GM19025 (cell line): ENCODE measurements at regions not wholly inside any gene's neighbourhood (a gene's known extent, or its start where the extent isn't known, plus 50 kb on each side); places are given as distances from the start of the nearest gene placed in this dataset.
"Not testable (repeated sequence)": the region's sequence is repeated elsewhere in the genome, so short reads cannot be mapped to it uniquely, and the experiment has no call there.

ENCODE experiments used
- ATAC-seq: cut with Tn5 transposase; IDR thresholded peaks from one replicate; pipeline ENCODE4 v1.9.1; 2021; ENCODE audit warnings: mild to moderate bottlenecking, low read depth, moderate library complexity; ENCODE audit not compliant: unreplicated experiment

DNA sequence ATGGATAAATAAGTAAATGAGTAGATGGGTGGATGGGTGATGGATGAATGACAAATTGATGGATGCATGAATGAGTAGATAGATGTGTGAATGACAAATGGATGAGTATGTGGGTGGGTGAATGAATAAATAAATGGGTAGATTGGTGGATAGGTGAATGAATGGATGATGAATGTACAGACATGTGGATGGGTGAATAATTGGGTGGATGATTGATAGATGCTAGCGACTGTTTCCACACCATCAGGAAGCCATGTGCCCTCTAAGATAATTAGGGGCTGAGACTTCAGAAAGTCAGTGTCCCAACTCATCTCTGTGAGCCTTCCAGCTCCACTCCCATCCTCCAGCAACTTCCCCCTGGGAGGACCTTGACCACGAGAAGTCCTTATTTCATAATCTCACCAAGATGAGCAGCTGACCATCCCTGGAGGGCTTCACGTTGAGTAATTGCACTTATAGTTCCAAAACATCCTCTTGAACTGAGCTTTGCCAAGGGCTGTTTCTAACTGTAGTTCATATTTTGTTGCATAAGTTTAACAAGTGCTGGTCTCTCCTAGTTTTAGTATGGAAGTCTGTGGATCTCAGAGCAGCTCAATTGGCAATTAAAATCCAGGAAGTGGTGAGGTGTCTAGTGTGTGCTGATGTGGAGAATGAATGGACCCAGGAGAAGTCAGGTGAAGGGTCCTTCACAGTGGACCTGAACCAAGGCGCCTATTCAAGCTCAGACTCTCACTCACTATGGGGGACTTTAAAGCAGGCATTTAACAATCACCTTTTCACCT, 295.7 kb downstream of the ADGRD1 start:
- no peak for ATAC-seq

GRCh38 chr12:131250028-131250950, 296.6 kb downstream of the ADGRD1 start:
- ATAC-seq, result no peak

DNA sequence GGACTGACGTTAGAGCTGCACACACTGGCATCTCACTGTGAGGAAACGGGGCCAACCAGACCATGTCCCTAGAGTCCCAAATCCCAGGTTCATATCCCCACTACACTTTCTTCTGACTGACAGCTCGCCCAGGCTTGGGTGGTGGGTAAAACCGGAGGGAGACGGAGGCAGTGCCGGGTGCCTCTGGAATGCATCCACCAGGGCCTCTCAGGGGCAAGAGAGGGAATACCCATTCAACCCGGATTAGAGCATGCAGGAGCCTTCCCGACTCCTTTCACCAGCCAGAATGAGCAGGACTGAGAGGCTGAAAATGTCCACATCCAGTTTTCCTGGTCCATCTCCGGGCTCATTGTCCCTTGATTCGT, 297.2 kb downstream of the ADGRD1 start:
- ATAC-seq, result no peak

DNA sequence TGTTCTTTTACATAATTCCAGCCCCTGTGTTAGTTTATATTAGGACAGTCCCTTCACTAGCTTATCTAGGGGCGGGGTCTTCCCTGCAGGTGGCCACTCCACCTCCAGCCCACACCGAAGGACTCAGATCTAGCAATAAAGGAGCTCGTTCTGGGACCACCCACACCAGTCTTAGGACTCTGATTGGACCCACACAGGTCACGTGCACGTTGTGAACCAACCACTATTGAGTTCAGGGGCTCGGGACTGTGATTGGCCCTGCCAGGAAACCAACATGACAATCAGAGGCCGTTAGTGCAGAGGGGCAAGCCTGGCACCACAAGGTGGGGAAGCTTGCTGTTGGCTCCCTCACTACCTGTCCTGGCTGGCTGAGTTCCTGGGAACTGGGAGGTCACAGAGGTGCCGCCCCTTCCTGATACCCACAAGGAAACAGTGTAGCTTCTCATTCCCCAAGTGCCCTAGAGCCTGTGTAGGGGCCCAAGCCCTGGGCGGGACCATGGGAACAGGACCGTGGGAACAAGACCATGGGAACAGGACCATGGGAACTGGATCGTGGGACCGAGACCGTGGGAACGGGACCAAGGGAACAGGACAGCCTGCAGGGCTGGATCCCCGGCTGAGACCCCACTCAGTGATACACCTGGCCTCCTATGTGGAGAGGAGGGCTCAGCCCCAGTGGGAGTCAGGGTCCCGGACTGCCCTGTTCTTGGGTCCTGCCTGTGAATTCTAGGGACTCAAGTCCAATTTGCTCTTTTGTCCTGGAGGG, 297.8 kb downstream of the ADGRD1 start:
- ATAC-seq, result no peak

- ATAC-seq, result no peak
These were observed 299.8 kb downstream of the ADGRD1 start for GRCh38 chr12:131253376-131254026.

- ATAC-seq, result no peak
These were observed 300.7 kb downstream of the ADGRD1 start for GRCh38 chr12:131254374-131254773.

DNA sequence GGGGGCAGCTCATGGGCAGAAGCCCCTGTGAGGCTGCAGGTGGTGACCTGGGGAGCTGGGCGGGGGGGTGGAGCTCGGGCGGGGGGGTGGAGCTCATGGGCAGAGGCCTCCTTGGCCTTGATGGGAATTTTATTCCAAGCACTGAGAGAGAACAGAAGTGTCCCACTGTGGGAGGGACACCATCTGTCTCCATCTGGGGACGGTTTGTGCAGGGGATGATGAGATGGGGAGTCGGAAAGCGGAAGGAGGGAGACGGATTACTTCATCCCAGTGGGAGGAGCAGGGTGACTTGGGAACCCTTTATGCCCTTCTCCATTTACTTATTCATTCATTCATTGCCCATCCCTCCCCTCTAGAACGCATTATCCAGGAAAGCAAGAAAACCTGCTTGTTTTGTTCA, 304.7 kb downstream of the ADGRD1 start:
- ATAC-seq, result no peak

DNA sequence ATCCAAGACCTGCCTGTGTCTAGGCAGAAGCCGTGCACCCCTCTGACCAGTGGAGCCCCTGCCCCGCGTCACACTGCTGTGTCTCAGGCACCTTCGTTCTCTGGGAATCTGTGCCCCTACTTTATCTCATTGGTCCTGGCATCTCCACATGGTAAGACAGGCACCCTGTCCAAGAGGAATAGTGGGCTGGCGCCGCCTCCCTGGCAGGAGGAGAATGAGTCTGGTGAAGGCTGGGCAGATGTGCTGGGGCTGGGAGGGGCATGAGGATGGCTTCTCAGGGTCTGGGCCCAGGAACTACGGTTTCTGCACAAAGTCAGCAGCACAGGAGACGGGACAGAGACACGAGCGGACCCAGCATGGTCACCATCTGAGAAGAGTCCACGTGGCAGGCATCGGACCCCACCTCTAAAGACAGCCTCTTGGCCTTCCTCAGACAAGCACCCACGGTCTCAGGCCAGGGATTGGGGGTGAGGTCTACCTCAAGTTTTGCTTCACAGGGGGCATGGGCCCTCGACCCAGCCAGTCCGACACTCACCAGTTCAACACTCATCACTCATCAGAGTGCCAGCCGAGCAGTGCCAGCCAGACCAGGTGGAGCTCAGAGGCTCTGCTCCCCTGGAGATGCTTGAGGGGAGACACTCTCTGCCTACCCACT, 306.7 kb downstream of the ADGRD1 start:
- no peak for ATAC-seq

DNA sequence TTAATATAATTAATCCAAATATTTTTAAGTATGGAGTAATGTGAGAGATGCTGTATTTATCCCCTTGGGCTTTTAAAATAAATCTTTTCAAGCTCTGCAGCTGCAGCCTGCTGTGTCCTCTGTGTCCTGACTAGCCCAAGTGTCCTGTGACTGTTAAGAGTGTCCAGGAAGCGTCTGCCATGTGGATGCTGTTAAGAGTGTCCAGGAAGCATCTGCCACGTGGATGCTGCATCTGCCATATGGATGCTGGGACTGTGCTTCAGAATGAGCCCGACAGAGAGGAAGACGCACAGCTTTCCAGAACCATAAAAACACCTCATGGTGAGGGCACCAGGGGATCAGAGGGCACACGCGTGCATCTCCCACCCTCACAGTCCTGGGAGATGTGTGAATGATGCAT, 307.2 kb downstream of the ADGRD1 start:
- no peak for ATAC-seq

GRCh38 chr12:131261906-131262305, 308.2 kb downstream of the ADGRD1 start:
- no peak for ATAC-seq

- no peak for ATAC-seq
These were observed 309.9 kb downstream of the ADGRD1 start for GRCh38 chr12:131263626-131264025.

DNA sequence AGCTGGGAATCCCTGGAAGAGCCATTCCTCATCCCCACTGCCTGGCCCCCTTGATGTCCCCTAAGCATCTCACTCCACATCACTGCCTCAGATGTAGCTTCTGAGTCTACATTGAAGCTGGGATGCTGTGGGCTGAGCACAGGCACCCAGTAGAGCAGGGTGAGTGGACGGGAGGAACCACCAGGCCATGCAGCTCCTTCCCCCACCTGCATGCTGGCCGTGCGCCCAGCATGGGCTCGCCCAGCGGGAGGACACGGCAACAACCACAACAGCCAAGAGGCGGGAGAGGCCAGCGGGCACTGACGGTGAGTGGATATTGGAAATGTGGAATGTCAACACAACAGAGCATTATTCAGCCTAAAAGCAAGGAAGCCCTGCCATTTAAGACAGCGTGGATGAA, 310.9 kb downstream of the ADGRD1 start:
- ATAC-seq, result no peak

DNA sequence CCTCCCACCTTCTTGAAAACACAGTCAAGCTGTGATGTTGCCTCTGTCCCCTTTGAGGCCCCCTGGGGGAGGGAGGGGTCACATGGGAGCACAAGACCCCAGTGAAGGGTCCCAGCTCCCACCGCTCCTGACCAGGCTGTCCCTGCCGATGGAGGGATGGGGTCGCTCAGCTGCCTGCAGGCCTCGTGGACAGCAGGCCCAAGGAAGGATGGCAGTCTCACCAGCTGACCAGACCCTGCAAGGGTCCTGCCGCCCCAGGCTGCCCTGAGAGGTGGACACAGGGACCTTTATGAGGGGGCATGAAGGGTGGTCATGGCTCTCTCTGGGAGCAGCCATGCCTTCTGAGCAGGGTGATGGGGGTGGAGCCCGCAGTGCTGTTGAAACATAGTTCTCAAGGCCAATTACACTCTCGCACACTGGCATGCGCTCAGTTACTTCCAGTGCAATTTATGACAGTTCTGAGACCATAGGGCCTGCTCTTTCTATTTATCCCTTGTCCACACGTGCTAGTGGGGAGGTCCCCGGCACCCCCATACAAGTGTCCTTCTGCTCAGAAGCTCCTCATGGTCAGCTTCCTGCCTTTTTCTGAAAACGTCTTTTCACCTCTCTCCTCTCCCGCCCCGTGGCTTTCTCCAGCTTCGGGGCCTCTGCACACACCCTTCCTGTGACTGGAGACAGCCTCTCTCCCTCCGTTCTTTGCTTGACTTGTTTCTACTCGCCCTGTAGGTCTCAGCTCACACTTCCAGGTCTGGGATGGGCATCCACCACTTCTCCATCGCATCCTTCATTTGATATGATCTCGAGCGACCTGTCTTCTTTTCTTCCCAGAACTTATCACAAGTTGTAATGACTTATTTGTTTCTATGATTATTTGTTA, 313.1 kb downstream of the ADGRD1 start:
- ATAC-seq, result no peak

DNA sequence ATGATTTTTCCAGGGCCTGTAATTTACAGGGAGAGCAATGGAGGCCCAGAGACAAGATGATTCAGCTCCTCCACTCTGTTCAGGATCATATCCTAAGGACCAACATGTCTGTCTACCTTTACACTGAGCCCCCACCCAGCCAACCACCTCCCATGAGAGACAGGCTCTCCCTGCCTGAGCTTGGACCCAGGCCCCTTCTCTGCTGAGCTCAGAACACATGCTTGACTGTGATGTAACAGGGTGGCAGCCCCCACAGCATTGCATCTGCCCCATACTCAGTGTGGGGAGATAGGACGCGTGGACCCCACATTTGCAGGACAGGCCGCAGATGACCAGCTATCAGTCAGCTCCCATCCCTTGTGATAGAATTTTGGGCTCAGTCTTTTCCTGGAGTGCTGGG, 313.9 kb downstream of the ADGRD1 start:
- ATAC-seq, result no peak

DNA sequence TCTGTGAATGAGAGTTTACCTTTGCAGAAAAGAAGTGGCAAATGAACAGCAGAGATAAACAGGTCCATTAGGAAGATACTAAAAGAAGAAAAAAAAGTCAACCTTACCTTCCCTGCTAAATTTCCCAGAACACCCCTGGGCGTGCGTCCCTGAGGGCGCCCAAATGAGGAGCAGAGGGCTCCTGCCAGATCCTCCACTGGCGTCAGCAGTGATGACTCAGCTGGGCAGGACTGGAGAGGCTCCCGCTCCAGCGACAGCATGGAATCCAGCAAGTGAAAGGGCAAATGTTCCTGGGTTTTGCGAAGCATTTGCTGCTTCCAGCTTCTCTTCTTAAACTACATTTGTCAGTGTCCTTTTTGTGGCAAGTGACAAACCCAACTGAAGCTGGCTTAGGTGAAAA, 314.4 kb downstream of the ADGRD1 start:
- not testable (repeated sequence) for ATAC-seq

- ATAC-seq, result not testable (repeated sequence)
These were observed 314.9 kb downstream of the ADGRD1 start for GRCh38 chr12:131268571-131268970.

DNA sequence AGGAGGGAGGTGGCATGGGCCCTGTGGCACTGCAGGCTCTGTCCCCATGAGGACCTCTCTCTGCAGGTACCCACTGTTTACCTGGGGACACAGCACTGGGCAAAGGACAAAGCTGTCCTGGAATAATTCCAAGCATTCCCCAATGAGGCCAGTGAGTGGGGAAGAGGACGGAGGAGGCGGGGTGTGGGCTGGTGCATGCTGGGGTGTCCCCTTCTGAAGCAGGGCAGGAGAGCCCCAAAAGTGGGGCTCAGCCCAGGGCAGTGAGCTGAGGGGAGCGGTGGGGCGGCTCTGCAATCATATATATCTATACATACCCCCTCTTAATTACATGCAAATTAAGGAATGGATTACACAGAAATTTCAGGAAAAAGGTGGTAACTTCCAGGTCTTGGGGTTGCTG, 315.8 kb downstream of the ADGRD1 start:
- no peak for ATAC-seq

- ATAC-seq, result not testable (repeated sequence)
These were observed 316.3 kb downstream of the ADGRD1 start for GRCh38 chr12:131269977-131270376.

DNA sequence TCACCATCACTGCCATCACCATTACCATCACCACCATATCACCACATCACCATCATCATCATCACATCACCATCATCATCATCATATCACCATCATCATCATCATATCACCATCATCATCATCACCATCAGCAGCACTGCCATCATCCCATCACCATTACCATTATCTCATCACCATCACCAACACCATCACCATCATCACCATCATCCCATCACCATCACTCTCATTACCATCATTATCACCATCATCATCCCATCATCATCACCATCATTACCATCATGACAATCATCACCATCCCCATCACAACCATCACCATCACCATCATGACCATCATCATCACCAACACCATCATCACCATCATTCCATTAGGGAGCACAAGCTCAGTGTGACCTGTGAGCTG, 318.0 kb downstream of the ADGRD1 start:
- no peak for ATAC-seq
